AG20443 (cell line): ENCODE measurements at regions not wholly inside any gene's neighbourhood (a gene's known extent, or its start where the extent isn't known, plus 50 kb on each side); places are given as distances from the start of the nearest gene placed in this dataset.

Source experiments
- DNase-seq: peaks from one replicate; pipeline ENCODE4 v3.0.0; 2012; ENCODE audit warnings: low spot score, mixed read lengths

- no peak for DNase-seq
Measured at GRCh38 chr18:33957707-33958106, 267.0 kb downstream of the NOL4 start.

- no peak for DNase-seq
Measured at GRCh38 chr18:33951031-33951430, 273.7 kb downstream of the NOL4 start.

GRCh38 chr18:33946336-33946735 is 278.4 kb downstream of the NOL4 start:
- no peak for DNase-seq

GRCh38 chr18:33944493-33944892 is 280.2 kb downstream of the NOL4 start:
- DNase-seq: no peak

- DNase-seq: no peak
Measured at GRCh38 chr18:33937270-33937816, 287.4 kb downstream of the NOL4 start.

- no peak for DNase-seq
Measured at GRCh38 chr18:33934258-33934657, 290.5 kb downstream of the NOL4 start.

- no peak for DNase-seq
Measured at GRCh38 chr18:33928231-33928630, 296.5 kb downstream of the NOL4 start.

- no peak for DNase-seq
Measured at GRCh38 chr18:33924576-33924975, 300.1 kb downstream of the NOL4 start.

- no peak for DNase-seq
Measured at GRCh38 chr18:33923980-33924379, 300.7 kb downstream of the NOL4 start.

- no peak for DNase-seq
Measured at GRCh38 chr18:33918571-33918970, 306.1 kb downstream of the NOL4 start.

GRCh38 chr18:33916200-33916599 is 308.5 kb downstream of the NOL4 start:
- no peak for DNase-seq

- no peak for DNase-seq
Measured at GRCh38 chr18:33914399-33914798, 310.3 kb downstream of the NOL4 start.

- DNase-seq: no peak
Measured at GRCh38 chr18:33906046-33906445, 318.7 kb downstream of the NOL4 start.

- no peak for DNase-seq
Measured at GRCh38 chr18:33901894-33902512, 322.7 kb downstream of the NOL4 start.

- no peak for DNase-seq
Measured at GRCh38 chr18:33900638-33901037, 322.6 kb downstream of the ASXL3 start.

GRCh38 chr18:33898427-33898826 is 320.4 kb downstream of the ASXL3 start:
- no peak for DNase-seq

GRCh38 chr18:33878213-33878612 is 300.2 kb downstream of the ASXL3 start:
- no peak for DNase-seq

GRCh38 chr18:33875029-33875565 is 297.1 kb downstream of the ASXL3 start:
- DNase-seq: no peak

- no peak for DNase-seq
Measured at GRCh38 chr18:33873112-33873511, 295.1 kb downstream of the ASXL3 start.

- no peak for DNase-seq
Measured at GRCh38 chr18:33871363-33872025, 293.5 kb downstream of the ASXL3 start.

GRCh38 chr18:33870059-33870458 is 292.0 kb downstream of the ASXL3 start:
- DNase-seq: no peak

GRCh38 chr18:33866386-33866785 is 288.4 kb downstream of the ASXL3 start:
- DNase-seq: no peak

GRCh38 chr18:33863912-33864311 is 285.9 kb downstream of the ASXL3 start:
- DNase-seq: no peak

GRCh38 chr18:33854827-33855139 is 276.8 kb downstream of the ASXL3 start:
- DNase-seq: no peak
